SK-N-SH (cell line): ENCODE measurements at regions not wholly inside any gene's neighbourhood (a gene's known extent, or its start where the extent isn't known, plus 50 kb on each side); places are given as distances from the start of the nearest gene placed in this dataset.
"Not testable (repeated sequence)": the region's sequence is repeated elsewhere in the genome, so short reads cannot be mapped to it uniquely, and the experiment has no call there.

Experiments used
- CTCF ChIA-PET: fragments of 300-600, 350-600 bp; formaldehyde crosslinking; extraction: SDS; loops from one replicate; lab custom pipeline; 2021; lab: Yijun Ruan, JAX
- POLR2A ChIA-PET: fragments of 350-600 bp; sonication (Branson Sonifier 250); formaldehyde crosslinking; extraction: SDS; loops from one replicate; lab custom pipeline; 2020; ENCODE audit warnings: antibody characterized with exemption, inconsistent platforms; lab: Yijun Ruan, JAX
- DNase-seq: peaks from one replicate; pipeline ENCODE4 v3.0.0; 2012
- H2AFZ ChIP-seq: fragments of 200-600 bp; sonication (generic); 2 replicates; pipeline ENCODE4 v1.8.1; 2016; ENCODE audit warnings: antibody characterized with exemption, mild to moderate bottlenecking, low read depth
- H3F3A ChIP-seq: fragments of 200-600 bp; sonication (generic); replicated peaks from 2 replicates; pipeline ENCODE3; 2016; ENCODE audit warnings: antibody characterized with exemption, mild to moderate bottlenecking; ENCODE audit not compliant: insufficient read depth
- H3K27ac ChIP-seq, 2 experiments: fragments of 200-500 bp in 1 of 2; fragments of 200-600 bp in 1 of 2; sonication (Bioruptor generic) in 1 of 2; sonication (generic), shearing (Covaris generic) in 1 of 2; 2 replicates each; pipeline versions ENCODE4 v1.5.1 to v1.6.1; 2014 to 2016; ENCODE audit warnings: low read depth in 2 of 2, inconsistent platforms in 1 of 2, low read length in 1 of 2, mild to moderate bottlenecking in 1 of 2, mixed read lengths in 1 of 2
- H3K27me3 ChIP-seq: fragments of 200-600 bp; sonication (generic), shearing (Covaris generic); 2 replicates; pipeline ENCODE4 v1.6.1; 2016; ENCODE audit warnings: mixed run types; ENCODE audit not compliant: insufficient read depth
- H3K36me3 ChIP-seq, 2 experiments: fragments of 200-500 bp in 1 of 2; fragments of 200-600 bp in 1 of 2; sonication (Bioruptor generic) in 1 of 2; sonication (generic) in 1 of 2; replicated peaks in 1 of 2; 2 replicates each; pipeline versions ENCODE3 to v1.5.1; 2014 to 2016; ENCODE audit warnings: low read length in 1 of 2, mild to moderate bottlenecking in 1 of 2; ENCODE audit not compliant: insufficient read depth in 2 of 2, control insufficient read depth in 1 of 2
- H3K4me1 ChIP-seq, 2 experiments: fragments of 200-500 bp in 1 of 2; fragments of 200-600 bp in 1 of 2; sonication (Bioruptor generic) in 1 of 2; sonication (generic), shearing (Covaris generic) in 1 of 2; 2 replicates each; pipeline versions ENCODE4 v1.5.1 to v1.6.1; 2014 to 2016; ENCODE audit warnings: low read depth in 1 of 2, low read length in 1 of 2, mixed run types in 1 of 2; ENCODE audit not compliant: insufficient read depth in 2 of 2, control insufficient read depth in 1 of 2
- H3K4me2 ChIP-seq: fragments of 200-600 bp; sonication (generic), shearing (Covaris generic); 2 replicates; pipeline ENCODE4 v1.6.1; 2017; ENCODE audit warnings: mixed run types
- H3K4me3 ChIP-seq, 2 experiments: fragments of 200-500 bp in 1 of 2; fragments of 200-600 bp in 1 of 2; sonication (Bioruptor generic) in 1 of 2; sonication (generic), shearing (Covaris generic) in 1 of 2; 2 replicates each; pipeline versions ENCODE4 v1.5.1 to v1.8.1; 2014 to 2016; ENCODE audit warnings: low read depth in 2 of 2, inconsistent platforms in 1 of 2, low read length in 1 of 2, mild to moderate bottlenecking in 1 of 2, mixed read lengths in 1 of 2, moderate library complexity in 1 of 2
- H3K79me2 ChIP-seq: fragments of 200-600 bp; sonication (generic); 2 replicates; pipeline ENCODE4 v1.8.1; 2017; ENCODE audit warnings: mild to moderate bottlenecking; ENCODE audit not compliant: insufficient read depth
- H3K9ac ChIP-seq: fragments of 200-600 bp; sonication (generic); 2 replicates; pipeline ENCODE4 v1.6.1; 2017; ENCODE audit warnings: mixed run types
- H3K9me2 ChIP-seq: fragments of 200-600 bp; sonication (generic); 2 replicates; pipeline ENCODE4 v1.6.1; 2017; ENCODE audit warnings: mixed run types
- H3K9me3 ChIP-seq: fragments of 200-600 bp; sonication (generic); 2 replicates; pipeline ENCODE4 v1.6.1; 2017; ENCODE audit warnings: mixed run types, mild to moderate bottlenecking, moderate library complexity
- H4K20me1 ChIP-seq: fragments of 200-600 bp; sonication (generic); 2 replicates; pipeline ENCODE4 v1.6.1; 2017; ENCODE audit warnings: mild to moderate bottlenecking, mixed run types; ENCODE audit not compliant: insufficient read depth
- CHD2 ChIP-seq: fragments of 150-350 bp; IDR thresholded peaks from 2 replicates; pipeline ENCODE4 v1.6.1; 2018; ENCODE audit warnings: low read length; ENCODE audit not compliant: partially characterized antibody
- EP300 ChIP-seq, 2 experiments: IDR thresholded peaks; 2 replicates each; pipeline versions ENCODE4 v1.4.0 to v1.6.1; 2012; ENCODE audit warnings: borderline replicate concordance in 1 of 2, low read depth in 1 of 2, low read length in 1 of 2
- EZH2phosphoT487 ChIP-seq: fragments of 200-600 bp; sonication (generic); IDR thresholded peaks from 2 replicates; pipeline ENCODE4 v1.6.1; 2017; ENCODE audit warnings: low read depth, mixed run types, mild to moderate bottlenecking, antibody characterized with exemption, moderate library complexity, borderline replicate concordance
- FOSL2 ChIP-seq: IDR thresholded peaks from 2 replicates; pipeline ENCODE4 v1.4.0; 2012; ENCODE audit warnings: low read depth, mild to moderate bottlenecking, moderate library complexity, borderline replicate concordance
- MAX ChIP-seq: IDR thresholded peaks from 2 replicates; pipeline ENCODE4 v1.4.0; 2012; ENCODE audit warnings: low read depth
- MEF2A ChIP-seq: IDR thresholded peaks from 2 replicates; pipeline ENCODE4 v1.4.0; 2012; ENCODE audit warnings: low read depth, borderline replicate concordance
- NFIC ChIP-seq: IDR thresholded peaks from 2 replicates; pipeline ENCODE4 v1.4.0; 2012; ENCODE audit warnings: borderline replicate concordance
- RFX5 ChIP-seq: IDR thresholded peaks from 2 replicates; pipeline ENCODE4 v1.6.1; 2012; ENCODE audit warnings: mild to moderate bottlenecking, improper control_type of control experiment, low read length
- TAF1 ChIP-seq: IDR thresholded peaks from 2 replicates; pipeline ENCODE4 v1.6.1; 2012; ENCODE audit warnings: low read depth, mild to moderate bottlenecking, low read length, moderate library complexity, borderline replicate concordance
- TCF12 ChIP-seq: IDR thresholded peaks from 2 replicates; pipeline ENCODE4 v1.4.0; 2012
- TEAD4 ChIP-seq: IDR thresholded peaks from 2 replicates; pipeline ENCODE4 v1.4.0; 2012; ENCODE audit warnings: mild to moderate bottlenecking, borderline replicate concordance; ENCODE audit not compliant: insufficient read depth
- YY1 ChIP-seq: IDR thresholded peaks from 2 replicates; pipeline ENCODE4 v1.4.0; 2012; ENCODE audit warnings: low read depth, mild to moderate bottlenecking
- WGBS: methylation state at CpG from one replicate; pipeline ENCODE4 v1.1.6; 2017; ENCODE audit warnings: low lambda C conversion rate; 5-methylcytosine and 5-hydroxymethylcytosine counted together
- TF ChIP-seq, protein P1 (sequence below): IDR thresholded peaks from 2 replicates; pipeline ENCODE4; 2012

DNA sequence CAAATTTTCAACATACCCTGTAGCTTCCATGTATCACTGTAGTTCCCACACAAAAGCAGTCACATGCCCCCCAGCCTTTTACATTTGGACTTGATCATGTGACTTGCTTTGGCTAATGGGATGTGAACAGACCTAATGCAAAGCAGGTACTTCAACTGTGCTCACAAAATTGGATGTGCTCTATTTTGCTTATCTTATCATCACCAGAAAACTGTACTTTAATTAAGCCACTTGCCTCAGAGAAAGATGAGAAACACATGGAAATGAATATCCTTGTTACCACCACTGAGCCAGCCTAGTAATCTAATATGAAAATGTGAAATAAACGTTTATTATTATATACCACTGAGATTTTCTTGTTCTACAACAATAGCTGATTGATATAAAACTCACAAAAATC lies 402.7 kb upstream of the HTR2C start (continued):
- TF ChIP-seq TAF1, result no peak

GRCh38 chrX:114178126-114178525 lies 405.8 kb upstream of the HTR2C start:
- WGBS, result 12% methylated on average over 2 of the region's 2 CpGs
- POLR2A ChIA-PET, result no interaction called here
- no peak for DNase-seq

DNA sequence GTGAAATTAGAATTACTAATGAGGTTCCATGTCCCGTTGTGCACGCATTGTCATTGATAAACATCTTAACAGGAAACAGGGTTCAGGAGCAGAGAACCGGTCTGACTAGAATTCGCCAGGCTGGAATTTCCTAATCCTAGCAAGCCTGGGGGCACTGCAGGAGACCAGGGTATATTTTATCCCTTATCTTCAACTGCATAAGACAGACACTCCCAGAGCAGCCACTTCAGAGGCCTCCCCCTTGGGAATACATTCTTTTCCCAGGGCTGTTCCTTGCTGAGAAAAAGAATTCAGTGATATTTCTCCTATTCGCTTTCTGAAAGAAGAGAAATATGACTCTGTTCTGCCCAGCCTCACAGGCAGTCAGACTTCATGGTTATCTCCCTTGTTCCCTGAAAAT lies 416.6 kb upstream of the HTR2C start:
- DNase-seq, H3K27ac ChIP-seq, H3K79me2 ChIP-seq, H3K4me1 ChIP-seq, H4K20me1 ChIP-seq, H3F3A ChIP-seq, CTCF ChIA-PET, H2AFZ ChIP-seq, H3K27me3 ChIP-seq, H3K4me2 ChIP-seq, POLR2A ChIA-PET, H3K9ac ChIP-seq, H3K36me3 ChIP-seq, H3K9me2 ChIP-seq, H3K9me3 ChIP-seq, H3K4me3 ChIP-seq: not testable (repeated sequence)
- 19% methylated on average over 5 of the region's 5 CpGs for WGBS

More at GRCh38 chrX:114178126-114178525, 405.8 kb upstream of the HTR2C start:
- no peaks in the 10 kb centered on the region for H3F3A ChIP-seq
- no peaks in the 10 kb centered on the region for H3K9me3 ChIP-seq
- no peaks in the 10 kb centered on the region for H3K36me3 ChIP-seq
- no peaks in the 10 kb centered on the region for H3K79me2 ChIP-seq
- TF ChIP-seq MEF2A, result no peak
- no peak for TF ChIP-seq RFX5
- TF ChIP-seq YY1, result no peak
- no peak for TF ChIP-seq TCF12
- no peak for TF ChIP-seq CHD2
- TF ChIP-seq EZH2phosphoT487, result no peak
- TF ChIP-seq TAF1, result no peak
- TF ChIP-seq MAX, result no peak
- no peak for TF ChIP-seq FOSL2
- TF ChIP-seq, protein P1, sequence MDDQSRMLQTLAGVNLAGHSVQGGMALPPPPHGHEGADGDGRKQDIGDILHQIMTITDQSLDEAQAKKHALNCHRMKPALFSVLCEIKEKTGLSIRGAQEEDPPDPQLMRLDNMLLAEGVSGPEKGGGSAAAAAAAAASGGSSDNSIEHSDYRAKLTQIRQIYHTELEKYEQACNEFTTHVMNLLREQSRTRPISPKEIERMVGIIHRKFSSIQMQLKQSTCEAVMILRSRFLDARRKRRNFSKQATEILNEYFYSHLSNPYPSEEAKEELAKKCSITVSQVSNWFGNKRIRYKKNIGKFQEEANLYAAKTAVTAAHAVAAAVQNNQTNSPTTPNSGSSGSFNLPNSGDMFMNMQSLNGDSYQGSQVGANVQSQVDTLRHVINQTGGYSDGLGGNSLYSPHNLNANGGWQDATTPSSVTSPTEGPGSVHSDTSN, result no peak
- TF ChIP-seq NFIC, result no peak
- TF ChIP-seq EP300 (IDR thresholded peaks at IDR 0.05; ENCODE audit: borderline replicate concordance in 1 of 2, low read depth in 1 of 2, low read length in 1 of 2), result no peak
- TF ChIP-seq TEAD4, result no peak
- H3K9ac ChIP-seq, result no peak overlapping the region
- H3K9me2 ChIP-seq, result no peaks in the 10 kb centered on the region
- H3K4me2 ChIP-seq, result no peak overlapping the region
- no peaks in the 10 kb centered on the region; the same call in 1 of the 2 replicates for H3K27me3 ChIP-seq
- no peaks in the 10 kb centered on the region; a peak in 1 of 4 replicates for H3K4me1 ChIP-seq
- CTCF ChIA-PET, result interaction anchor here (0.5 kb wide), 1 partner anchor 168 kb away, joined by 3 read pairs; no protein-coding TSS in a partner anchor
- H3K27ac ChIP-seq, result no peak overlapping the region
- no peaks in the 10 kb centered on the region for H4K20me1 ChIP-seq
- H2AFZ ChIP-seq, result no peak overlapping the region
- no peak overlapping the region for H3K4me3 ChIP-seq
